Spinal cord (tissue), 9 donors: ENCODE measurements at regions not wholly inside any gene's neighbourhood (a gene's known extent, or its start where the extent isn't known, plus 50 kb on each side); places are given as distances from the start of the nearest gene placed in this dataset.
"Not testable (repeated sequence)": the region's sequence is repeated elsewhere in the genome, so short reads cannot be mapped to it uniquely, and the experiment has no call there.

ENCODE experiments used
- DNase-seq, 6 donors: peaks; one replicate each; pipeline versions ENCODE4 v3.0.0 to v3.0.0-alpha.2; 2013 to 2015; ENCODE audit warnings: low spot score in 6 of 6, low read depth in 4 of 6
- H3K27ac ChIP-seq: one replicate; pipeline ENCODE4 v1.5.1; 2013; ENCODE audit warnings: low read depth, low read length, control low read depth
- H3K27me3 ChIP-seq: one replicate; pipeline ENCODE4 v1.6.1; 2013; ENCODE audit warnings: low read length; ENCODE audit not compliant: control insufficient read depth, insufficient read depth
- H3K36me3 ChIP-seq: one replicate; pipeline ENCODE4 v1.6.1; 2013; ENCODE audit warnings: low read length; ENCODE audit not compliant: control insufficient read depth, insufficient read depth
- H3K4me1 ChIP-seq: one replicate; pipeline ENCODE4 v1.6.1; 2013; ENCODE audit warnings: low read length; ENCODE audit not compliant: control insufficient read depth, insufficient read depth
- H3K4me3 ChIP-seq: one replicate; pipeline ENCODE4 v1.5.1; 2013; ENCODE audit warnings: low read depth, low read length, control low read depth
- H3K9me3 ChIP-seq: one replicate; pipeline ENCODE4 v1.6.1; 2013; ENCODE audit warnings: low read length; ENCODE audit not compliant: control insufficient read depth, insufficient read depth
- WGBS: methylation state at CpG from one replicate; pipeline ENCODE4 v1.1.5; 2013; ENCODE audit warnings: missing lambda C conversion rate; ENCODE audit not compliant: insufficient coverage; 5-methylcytosine and 5-hydroxymethylcytosine counted together
- donor health status: healthy.

DNA sequence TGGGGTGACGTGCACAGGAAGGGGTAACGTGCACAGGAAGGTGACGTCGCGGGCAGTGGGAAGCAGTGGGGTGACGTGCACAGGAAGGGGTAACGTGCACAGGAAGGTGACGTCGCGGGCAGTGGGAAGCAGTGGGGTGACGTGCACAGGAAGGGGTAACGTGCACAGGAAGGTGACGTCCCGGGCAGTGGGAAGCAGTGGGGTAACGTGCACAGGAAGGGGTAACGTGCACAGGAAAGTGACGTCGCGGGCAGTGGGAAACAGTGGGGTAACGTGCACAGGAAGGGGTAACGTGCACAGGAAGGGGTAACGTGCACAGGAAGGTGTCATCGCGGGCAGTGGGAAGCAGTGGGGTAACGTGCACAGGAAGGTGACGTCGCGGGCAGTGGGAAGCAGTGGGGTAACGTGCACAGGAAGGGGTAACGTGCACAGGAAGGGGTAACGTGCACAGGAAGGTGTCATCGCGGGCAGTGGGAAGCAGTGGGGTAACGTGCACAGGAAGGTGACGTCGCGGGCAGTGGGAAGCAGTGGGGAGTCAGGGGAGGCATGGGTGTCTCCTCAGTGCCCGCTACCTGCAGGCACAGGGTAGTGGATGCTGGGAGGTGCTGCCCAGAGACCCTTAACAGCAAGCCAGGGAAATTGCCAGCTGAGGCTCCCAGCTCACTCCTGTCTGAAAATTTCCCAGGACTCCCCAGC lies 68.0 kb upstream of the CTBP2 start:
- DNase-seq, H3K27me3 ChIP-seq, H3K36me3 ChIP-seq, H3K4me3 ChIP-seq, H3K9me3 ChIP-seq, H3K27ac ChIP-seq: not testable (repeated sequence)
- 91% methylated on average over 15 of the region's 38 CpGs for WGBS
- H3K4me1 ChIP-seq = peaks cover 13% of the 10 kb centered on the region

GRCh38 chr10:125227546-125227945 lies 67.2 kb upstream of the CTBP2 start:
- Histone ChIP-seq H3K4me3 (no peak overlapping the region), H3K4me1 (peaks cover 13% of the 10 kb centered on the region), H3K36me3 (no peaks in the 10 kb centered on the region), H3K9me3 (no peaks in the 10 kb centered on the region), H3K27me3 (no peaks in the 10 kb centered on the region), H3K27ac (no peak overlapping the region)
- 93% methylated on average over 13 of the region's 15 CpGs for WGBS
- no peak for DNase-seq

DNA sequence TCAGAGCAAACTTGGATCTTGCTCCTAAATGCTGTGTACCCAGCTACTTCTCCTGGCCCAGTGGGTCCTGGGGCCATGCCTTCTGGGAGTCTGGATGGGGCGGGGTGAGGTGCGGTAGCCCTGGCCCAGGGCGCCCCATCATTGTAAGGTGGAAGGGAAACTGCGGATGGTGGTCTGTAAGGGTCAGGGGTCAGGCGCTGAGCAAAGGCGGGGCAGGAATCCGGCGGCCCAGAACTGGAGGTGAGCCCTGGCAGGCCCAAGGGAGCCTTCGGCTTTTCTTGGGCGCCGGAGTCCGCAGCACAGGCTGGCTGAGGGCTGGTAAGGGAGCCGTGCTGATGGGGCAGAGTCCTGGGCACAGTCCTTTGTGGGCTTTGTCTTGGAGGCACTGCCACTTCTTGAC lies 66.5 kb upstream of the CTBP2 start:
- H3K27ac ChIP-seq = no peak overlapping the region
- no peaks in the 10 kb centered on the region for H3K9me3 ChIP-seq
- H3K36me3 ChIP-seq = no peaks in the 10 kb centered on the region
- no peaks in the 10 kb centered on the region for H3K27me3 ChIP-seq
- DNase-seq = no peak
- H3K4me1 ChIP-seq = peaks cover 13% of the 10 kb centered on the region
- 94% methylated on average over 13 of the region's 13 CpGs for WGBS
- no peak overlapping the region for H3K4me3 ChIP-seq

- WGBS = 45% methylated on average over 2 of the region's 7 CpGs
- H3K36me3 ChIP-seq = no peaks in the 10 kb centered on the region
- H3K9me3 ChIP-seq = no peaks in the 10 kb centered on the region
- H3K4me3 ChIP-seq = no peak overlapping the region
- H3K27ac ChIP-seq = no peak overlapping the region
- DNase-seq = peak in 1 of 6 donors; percentile 63
- peaks cover 13% of the 10 kb centered on the region for H3K4me1 ChIP-seq
- H3K27me3 ChIP-seq = no peaks in the 10 kb centered on the region
Observed at GRCh38 chr10:125226005-125226404, 65.6 kb upstream of the CTBP2 start.

- no peak overlapping the region for H3K4me3 ChIP-seq
- no peaks in the 10 kb centered on the region for H3K9me3 ChIP-seq
- peaks cover 13% of the 10 kb centered on the region for H3K4me1 ChIP-seq
- H3K36me3 ChIP-seq = no peaks in the 10 kb centered on the region
- 89% methylated on average over 3 of the region's 3 CpGs for WGBS
- no peak overlapping the region for H3K27ac ChIP-seq
- DNase-seq = no peak
- no peaks in the 10 kb centered on the region for H3K27me3 ChIP-seq
Observed at GRCh38 chr10:125225051-125225450, 64.7 kb upstream of the CTBP2 start.

- H3K27me3 ChIP-seq = no peaks in the 10 kb centered on the region
- H3K36me3 ChIP-seq = no peaks in the 10 kb centered on the region
- no peak for DNase-seq
- no peak overlapping the region for H3K27ac ChIP-seq
- WGBS = 91% methylated on average over 8 of the region's 16 CpGs
- no peak overlapping the region for H3K4me3 ChIP-seq
- H3K9me3 ChIP-seq = no peaks in the 10 kb centered on the region
- H3K4me1 ChIP-seq = peaks cover 13% of the 10 kb centered on the region
Observed at GRCh38 chr10:125222515-125223308, 62.3 kb upstream of the CTBP2 start.

- Histone ChIP-seq H3K9me3 (no peaks in the 10 kb centered on the region), H3K4me3 (no peak overlapping the region), H3K4me1 (peaks cover 12% of the 10 kb centered on the region), H3K27me3 (no peaks in the 10 kb centered on the region), H3K36me3 (no peaks in the 10 kb centered on the region), H3K27ac (no peak overlapping the region)
- WGBS = 88% methylated on average over 8 of the region's 8 CpGs
- no peak for DNase-seq
Observed at GRCh38 chr10:125221716-125222115, 61.4 kb upstream of the CTBP2 start.

DNA sequence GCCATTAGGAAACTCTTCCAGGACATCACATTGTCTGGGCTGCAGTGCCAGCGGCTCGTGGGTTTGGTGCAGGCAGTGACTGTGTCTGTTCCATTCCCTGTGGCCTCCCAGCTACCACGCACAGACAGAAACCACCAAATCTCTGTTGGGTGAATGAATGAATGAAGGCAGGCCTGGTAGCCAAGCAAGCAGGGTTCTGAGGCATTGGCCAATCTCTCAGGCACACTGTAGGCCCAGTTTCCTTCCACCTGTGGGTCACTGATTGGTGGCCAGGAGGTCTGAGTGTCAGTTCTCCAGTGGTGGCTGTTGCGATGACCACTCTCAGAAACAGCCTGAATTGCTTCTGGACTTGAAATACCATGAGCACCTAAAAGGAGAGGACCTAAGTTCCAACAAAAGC lies 59.4 kb upstream of the CTBP2 start:
- Histone ChIP-seq H3K27me3 (no peaks in the 10 kb centered on the region), H3K4me1 (peaks cover 3% of the 10 kb centered on the region), H3K36me3 (no peaks in the 10 kb centered on the region), H3K9me3 (no peaks in the 10 kb centered on the region), H3K4me3 (no peak overlapping the region), H3K27ac (no peak overlapping the region)
- WGBS = 92% methylated on average over 3 of the region's 4 CpGs
- no peak for DNase-seq

DNA sequence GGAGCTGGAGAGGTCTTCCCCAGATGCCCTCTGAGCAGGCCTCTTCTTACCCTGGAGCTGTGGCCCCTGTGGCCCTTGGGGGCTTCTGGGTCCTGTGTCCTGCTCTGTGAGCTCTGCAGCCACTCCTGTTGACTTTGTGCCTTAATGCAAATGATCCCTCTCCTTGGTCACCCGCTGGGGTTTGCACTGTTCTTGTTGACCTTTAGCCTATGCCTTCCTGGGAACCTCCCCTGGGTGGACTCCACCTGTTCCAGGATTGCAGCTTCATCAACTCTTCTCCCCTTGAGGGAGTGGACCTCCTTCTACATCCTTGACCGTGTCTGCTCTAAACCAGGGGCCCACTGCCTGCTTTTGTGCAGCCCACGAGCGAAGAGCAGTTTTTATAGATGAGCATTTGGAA lies 58.6 kb upstream of the CTBP2 start:
- 60% methylated on average over 1 of the region's 4 CpGs for WGBS
- Histone ChIP-seq H3K27ac (no peak overlapping the region), H3K4me1 (peaks cover 8% of the 10 kb centered on the region), H3K4me3 (no peak overlapping the region), H3K9me3 (no peaks in the 10 kb centered on the region), H3K36me3 (no peaks in the 10 kb centered on the region), H3K27me3 (no peaks in the 10 kb centered on the region)
- no peak for DNase-seq
